ENCODE measurements at regions not wholly inside any gene's neighbourhood (a gene's known extent, or its start where the extent isn't known, plus 50 kb on each side); places are given as distances from the start of the nearest gene placed in this dataset.

- Histone ChIP-seq H3K27ac (ENCODE audit: low read length) (no peak overlapping the region), H3K9ac (ENCODE audit: low read length) (no peak overlapping the region), H3K4me2 (ENCODE audit: low read length) (no peak overlapping the region), H3K79me2 (replicated peaks; ENCODE audit: insufficient read depth, low read length) (no peaks in the 10 kb centered on the region), H3K4me3 (ENCODE audit: low read length) (no peak overlapping the region), H3K9me3 (ENCODE audit: low read length) (no peaks in the 10 kb centered on the region), H3K27me3 (ENCODE audit: insufficient read depth, low read depth, low read length) (no peaks in the 10 kb centered on the region), H2AFZ (ENCODE audit: low read depth, low read length) (no peak overlapping the region), H3K9me2 (ENCODE audit: insufficient read depth, low read length) (no peaks in the 10 kb centered on the region), H3K36me3 (ENCODE audit: insufficient read depth, low read length) (no peaks in the 10 kb centered on the region), H3F3A (ENCODE audit: insufficient read depth, low read length, poor library complexity, severe bottlenecking) (no peaks in the 10 kb centered on the region), H4K20me1 (ENCODE audit: insufficient read depth) (no peaks in the 10 kb centered on the region)
- TF ChIP-seq TAF1 (IDR thresholded peaks at IDR 0.05; ENCODE audit: low read depth) (no peak), REST (IDR thresholded peaks at IDR 0.05; ENCODE audit: borderline replicate concordance) (no peak)
These were observed 581.4 kb upstream of the AADAT start for GRCh38 chr4:170671171-170671570.

- H3K9me2 ChIP-seq (ENCODE audit: insufficient read depth, low read length): no peaks in the 10 kb centered on the region
- H3K9ac ChIP-seq (ENCODE audit: low read length): no peak overlapping the region
- H3F3A ChIP-seq (ENCODE audit: insufficient read depth, low read length, poor library complexity, severe bottlenecking): no peaks in the 10 kb centered on the region
- no peak overlapping the region for H3K4me3 ChIP-seq (ENCODE audit: low read length)
- H2AFZ ChIP-seq (ENCODE audit: low read depth, low read length): no peak overlapping the region
- no peak overlapping the region for H3K4me2 ChIP-seq (ENCODE audit: low read length)
- no peak overlapping the region for H3K27ac ChIP-seq (ENCODE audit: low read length)
- no peaks in the 10 kb centered on the region for H3K9me3 ChIP-seq (ENCODE audit: low read length)
- H3K36me3 ChIP-seq (ENCODE audit: insufficient read depth, low read length): no peaks in the 10 kb centered on the region
- H3K27me3 ChIP-seq (ENCODE audit: insufficient read depth, low read depth, low read length): no peaks in the 10 kb centered on the region
- no peaks in the 10 kb centered on the region for H4K20me1 ChIP-seq (ENCODE audit: insufficient read depth)
- H3K79me2 ChIP-seq (replicated peaks; ENCODE audit: insufficient read depth, low read length): no peaks in the 10 kb centered on the region
- no peak for TF ChIP-seq CTCF (IDR thresholded peaks at IDR 0.05; ENCODE audit: poor library complexity, severe bottlenecking)
- TF ChIP-seq RAD21 (conservative IDR thresholded peaks at IDR 0.05): no peak
- TF ChIP-seq SMC3 (conservative IDR thresholded peaks at IDR 0.05; ENCODE audit: poor library complexity): no peak
- TF ChIP-seq POLR2AphosphoS5 (IDR thresholded peaks at IDR 0.05): no peak
- no peak for TF ChIP-seq EZH2 (IDR thresholded peaks at IDR 0.05; ENCODE audit: borderline replicate concordance, insufficient read depth, low read length, poor library complexity, severe bottlenecking)
- no peak for TF ChIP-seq TAF1 (IDR thresholded peaks at IDR 0.05; ENCODE audit: low read depth)
- no peak for TF ChIP-seq EP300 (conservative IDR thresholded peaks at IDR 0.05; ENCODE audit: poor library complexity, severe bottlenecking)
- no peak for TF ChIP-seq MXI1 (conservative IDR thresholded peaks at IDR 0.05; ENCODE audit: poor library complexity, severe bottlenecking)
- no peak for TF ChIP-seq REST (IDR thresholded peaks at IDR 0.05; ENCODE audit: borderline replicate concordance)
These were observed 578.1 kb upstream of the AADAT start for GRCh38 chr4:170667814-170668213.
